ENCODE measurements at regions not wholly inside any gene's neighbourhood (a gene's known extent, or its start where the extent isn't known, plus 50 kb on each side); places are given as distances from the start of the nearest gene placed in this dataset.

- Histone ChIP-seq H3K27me3 (peaks cover 72% of the 10 kb centered on the region), H3K27ac (no peak overlapping the region), H3K4me1 (ENCODE audit: low read depth) (peaks cover 3% of the 10 kb centered on the region), H3K4me3 (no peak overlapping the region), H3K9me3 (ENCODE audit: low read depth) (no peaks in the 10 kb centered on the region), H3K36me3 (no peaks in the 10 kb centered on the region)
- TF ChIP-seq, protein P1, sequence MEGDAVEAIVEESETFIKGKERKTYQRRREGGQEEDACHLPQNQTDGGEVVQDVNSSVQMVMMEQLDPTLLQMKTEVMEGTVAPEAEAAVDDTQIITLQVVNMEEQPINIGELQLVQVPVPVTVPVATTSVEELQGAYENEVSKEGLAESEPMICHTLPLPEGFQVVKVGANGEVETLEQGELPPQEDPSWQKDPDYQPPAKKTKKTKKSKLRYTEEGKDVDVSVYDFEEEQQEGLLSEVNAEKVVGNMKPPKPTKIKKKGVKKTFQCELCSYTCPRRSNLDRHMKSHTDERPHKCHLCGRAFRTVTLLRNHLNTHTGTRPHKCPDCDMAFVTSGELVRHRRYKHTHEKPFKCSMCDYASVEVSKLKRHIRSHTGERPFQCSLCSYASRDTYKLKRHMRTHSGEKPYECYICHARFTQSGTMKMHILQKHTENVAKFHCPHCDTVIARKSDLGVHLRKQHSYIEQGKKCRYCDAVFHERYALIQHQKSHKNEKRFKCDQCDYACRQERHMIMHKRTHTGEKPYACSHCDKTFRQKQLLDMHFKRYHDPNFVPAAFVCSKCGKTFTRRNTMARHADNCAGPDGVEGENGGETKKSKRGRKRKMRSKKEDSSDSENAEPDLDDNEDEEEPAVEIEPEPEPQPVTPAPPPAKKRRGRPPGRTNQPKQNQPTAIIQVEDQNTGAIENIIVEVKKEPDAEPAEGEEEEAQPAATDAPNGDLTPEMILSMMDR (IDR thresholded peaks at IDR 0.05; ENCODE audit: low read depth, low read length): no peak
- DNase-seq (ENCODE audit: low read depth in 1 of 2, low spot score in 1 of 2): no peak
Observed at GRCh38 chr1:63157085-63157484, 165.3 kb upstream of the FOXD3 start.

DNA sequence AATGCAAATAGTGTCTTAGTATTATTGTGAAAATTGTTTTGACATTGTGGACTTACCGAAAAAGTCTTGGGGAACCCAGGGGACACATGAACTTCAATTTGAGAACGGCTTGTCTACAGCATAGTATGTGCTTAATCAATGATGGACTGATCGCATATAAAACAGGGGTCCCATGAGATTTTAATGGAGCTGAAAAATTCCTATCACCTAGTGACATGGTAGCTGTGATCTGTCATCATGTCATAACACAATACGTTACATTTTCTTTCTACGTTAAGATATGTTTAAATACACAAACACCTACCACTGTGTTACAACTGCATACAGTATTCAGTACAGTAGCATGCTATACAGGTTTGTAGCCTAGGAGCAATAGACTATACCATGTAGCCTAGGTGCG lies 153.3 kb upstream of the FOXD3 start:
- no peak for DNase-seq (ENCODE audit: low read depth in 1 of 2, low spot score in 1 of 2)
- Histone ChIP-seq H3K4me3 (no peak overlapping the region), H3K36me3 (no peaks in the 10 kb centered on the region), H3K27ac (no peak overlapping the region), H3K27me3 (peaks cover 14% of the 10 kb centered on the region), H3K9me3 (ENCODE audit: low read depth) (no peaks in the 10 kb centered on the region), H3K4me1 (ENCODE audit: low read depth) (peaks cover 3% of the 10 kb centered on the region)
- TF ChIP-seq, protein P1 (IDR thresholded peaks at IDR 0.05; ENCODE audit: low read depth, low read length): no peak

DNA sequence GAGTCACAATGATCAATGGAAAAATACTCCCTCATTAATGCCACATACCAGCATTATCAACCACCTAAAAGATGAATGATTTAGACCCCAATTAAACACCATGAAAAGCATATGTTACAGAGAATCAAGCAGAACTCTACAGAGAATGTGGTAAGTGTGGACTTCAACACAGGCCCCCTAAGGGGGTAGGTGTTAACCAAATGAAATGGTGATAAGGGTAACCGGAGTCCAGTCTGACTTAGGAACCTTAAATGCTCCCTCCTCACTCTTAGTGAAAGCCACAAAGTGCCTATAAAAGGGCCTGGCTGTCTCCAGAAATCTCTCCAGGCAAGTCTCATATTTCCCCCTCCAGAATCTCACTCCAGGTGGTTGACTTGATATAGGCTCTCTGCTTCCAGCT lies 149.2 kb upstream of the FOXD3 start:
- H3K27me3 ChIP-seq: peaks cover 5% of the 10 kb centered on the region
- peaks cover 3% of the 10 kb centered on the region for H3K4me1 ChIP-seq (ENCODE audit: low read depth)
- TF ChIP-seq, protein P1 (IDR thresholded peaks at IDR 0.05; ENCODE audit: low read depth, low read length): no peak
- H3K4me3 ChIP-seq: no peak overlapping the region
- no peaks in the 10 kb centered on the region for H3K36me3 ChIP-seq
- DNase-seq (ENCODE audit: low read depth in 1 of 2, low spot score in 1 of 2): no peak
- H3K9me3 ChIP-seq (ENCODE audit: low read depth): no peaks in the 10 kb centered on the region
- H3K27ac ChIP-seq: no peak overlapping the region

GRCh38 chr1:63189677-63190076 lies 132.7 kb upstream of the FOXD3 start:
- H3K27ac ChIP-seq: no peak overlapping the region
- DNase-seq (ENCODE audit: low read depth in 1 of 2, low spot score in 1 of 2): peak in 1 of 2 donors; percentile 1

DNA sequence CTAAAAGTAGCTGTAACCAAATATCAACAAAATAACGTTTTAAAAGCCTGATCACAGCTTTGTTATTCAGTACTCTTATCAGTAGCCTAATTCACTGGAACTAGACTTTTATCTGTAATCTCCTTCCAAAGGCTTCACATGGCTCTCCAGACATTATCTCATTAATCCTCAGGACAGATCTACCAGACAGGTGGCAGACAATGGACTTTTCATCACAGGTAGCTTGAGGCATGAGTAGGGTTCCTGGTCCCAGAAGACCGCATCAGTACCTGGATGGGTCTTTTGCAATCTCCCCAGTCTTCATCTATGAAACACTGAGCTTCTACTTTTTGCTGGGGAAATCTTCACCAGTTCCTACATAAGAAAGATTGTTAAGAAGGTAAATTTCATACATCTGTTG lies 132.2 kb upstream of the FOXD3 start:
- H3K4me1 ChIP-seq (ENCODE audit: low read depth): peaks cover 4% of the 10 kb centered on the region
- peaks cover 20% of the 10 kb centered on the region for H3K27me3 ChIP-seq
- TF ChIP-seq, protein P1 (IDR thresholded peaks at IDR 0.05; ENCODE audit: low read depth, low read length): no peak
- no peak overlapping the region for H3K4me3 ChIP-seq
- H3K27ac ChIP-seq: no peak overlapping the region
- no peaks in the 10 kb centered on the region for H3K9me3 ChIP-seq (ENCODE audit: low read depth)
- no peaks in the 10 kb centered on the region for H3K36me3 ChIP-seq
- no peak for DNase-seq (ENCODE audit: low read depth in 1 of 2, low spot score in 1 of 2)

More at GRCh38 chr1:63189677-63190076, 132.7 kb upstream of the FOXD3 start:
- H3K27me3 ChIP-seq: peaks cover 20% of the 10 kb centered on the region
- peaks cover 4% of the 10 kb centered on the region for H3K4me1 ChIP-seq (ENCODE audit: low read depth)
- H3K4me3 ChIP-seq: no peak overlapping the region
- no peaks in the 10 kb centered on the region for H3K36me3 ChIP-seq
- H3K9me3 ChIP-seq (ENCODE audit: low read depth): no peaks in the 10 kb centered on the region
- TF ChIP-seq, protein P1 (IDR thresholded peaks at IDR 0.05; ENCODE audit: low read depth, low read length): no peak

All from cardiac muscle cell (in vitro differentiated cells and primary cell).